ENCODE measurements at regions not wholly inside any gene's neighbourhood (a gene's known extent, or its start where the extent isn't known, plus 50 kb on each side); places are given as distances from the start of the nearest gene placed in this dataset.

GRCh38 chr2:111244864-111245263 is 124.2 kb downstream of the BCL2L11 start:
- RAD21 ChIA-PET (ENCODE audit: low non-redundant PET in 1 of 2, low total read pairs in 2 of 2, uncharacterized antibody in 2 of 2, unreplicated experiment in 2 of 2): no interaction called here

More at GRCh38 chr2:111244864-111245263, 124.2 kb downstream of the BCL2L11 start:
- BruUV-seq (replicated peaks): no TSS peak
- H3K4me3 ChIP-seq (replicated peaks in 1 of 2; ENCODE audit: low read depth in 1 of 2, low read length in 2 of 2): no peak overlapping the region
- no peaks in the 10 kb centered on the region for H3K27me3 ChIP-seq (ENCODE audit: insufficient read depth, low read length)
- CTCF ChIA-PET: no interaction called here
- no peak overlapping the region for H3K4me2 ChIP-seq (ENCODE audit: low read length)
- no peaks in the 10 kb centered on the region for H4K20me1 ChIP-seq (ENCODE audit: insufficient read depth)
- no peaks in the 10 kb centered on the region for H3K4me1 ChIP-seq (ENCODE audit: control insufficient read depth in 1 of 2, insufficient read depth in 2 of 2, low read length in 2 of 2)
- no peaks in the 10 kb centered on the region for H3K9me3 ChIP-seq (ENCODE audit: control insufficient read depth in 1 of 2, insufficient read depth in 1 of 2, low read depth in 1 of 2, low read length in 2 of 2)
- no peaks in the 10 kb centered on the region for H3K9me2 ChIP-seq (ENCODE audit: insufficient read depth)
- H3K27ac ChIP-seq (ENCODE audit: low read depth, low read length): no peak overlapping the region
- DNase-seq (ENCODE audit: low read depth, low spot score) (no peak), ATAC-seq (no peak)
- POLR2A ChIA-PET: no interaction called here
- H3K36me3 ChIP-seq (ENCODE audit: control insufficient read depth in 1 of 2, insufficient read depth in 2 of 2, low read length in 2 of 2): peaks cover 0 to 3% of the 10 kb centered on the region in 2 experiments; a peak in 1 of 4 replicates
- intact Hi-C loops (cut with micrococcal nuclease): no loop called here
- TF ChIP-seq CEBPB (IDR thresholded peaks at IDR 0.05; ENCODE audit: low read depth) (no peak), CTCF (IDR thresholded peaks at IDR 0.05 in 2 of 3, conservative IDR thresholded peaks at IDR 0.05 in 1 of 3; ENCODE audit: borderline replicate concordance in 1 of 3, insufficient read depth in 1 of 3, low read depth in 2 of 3, low read length in 2 of 3) (no peak), ZNF274 (IDR thresholded peaks at IDR 0.05; ENCODE audit: low read depth, low read length) (no peak), SP1 (IDR thresholded peaks at IDR 0.05; ENCODE audit: low read depth) (no peak), EGR1 (IDR thresholded peaks at IDR 0.05; ENCODE audit: low read depth) (no peak), CBX3 (IDR thresholded peaks at IDR 0.05; ENCODE audit: low read depth) (no peak), ATF3 (IDR thresholded peaks at IDR 0.05) (no peak), REST (IDR thresholded peaks at IDR 0.05; ENCODE audit: low read depth) (no peak), SIN3A (IDR thresholded peaks at IDR 0.05; ENCODE audit: low read depth) (no peak), JUND (IDR thresholded peaks at IDR 0.05) (no peak), TCF7L2 (IDR thresholded peaks at IDR 0.05; ENCODE audit: borderline replicate concordance, extremely low read depth, insufficient read depth, insufficient read length) (no peak)
- H3K79me2 ChIP-seq (ENCODE audit: insufficient read depth, low read length): no peaks in the 10 kb centered on the region
- no peak overlapping the region for H3K9ac ChIP-seq (ENCODE audit: low read length)
- no peak overlapping the region for H2AFZ ChIP-seq (ENCODE audit: low read depth, low read length, poor library complexity, severe bottlenecking)

Measured in HCT116 (cell line).